ENCODE measurements at regions not wholly inside any gene's neighbourhood (a gene's known extent, or its start where the extent isn't known, plus 50 kb on each side); places are given as distances from the start of the nearest gene placed in this dataset.

- Histone ChIP-seq H3K36me3 (no peaks in the 10 kb centered on the region), H3K4me1 (replicated peaks) (no peaks in the 10 kb centered on the region), H3K4me3 (no peak overlapping the region), H3K27ac (no peak overlapping the region), H3K27me3 (replicated peaks; ENCODE audit: insufficient read depth) (no peaks in the 10 kb centered on the region), H3K9me3 (no peaks in the 10 kb centered on the region)
- no peak for TF ChIP-seq POLR2A (IDR thresholded peaks at IDR 0.05)
- no peak for TF ChIP-seq CTCF (IDR thresholded peaks at IDR 0.05)
- no peak for TF ChIP-seq POLR2AphosphoS5 (IDR thresholded peaks at IDR 0.05)
- intact Hi-C loops (cut with DNase I): no loop called here
- WGBS: 95% methylated on average over 1 of the region's 1 CpG
- DNase-seq (ENCODE audit: low spot score): no peak
These were observed 142.7 kb upstream of the RBMS3 start for GRCh38 chr3:29138171-29138570.

DNA sequence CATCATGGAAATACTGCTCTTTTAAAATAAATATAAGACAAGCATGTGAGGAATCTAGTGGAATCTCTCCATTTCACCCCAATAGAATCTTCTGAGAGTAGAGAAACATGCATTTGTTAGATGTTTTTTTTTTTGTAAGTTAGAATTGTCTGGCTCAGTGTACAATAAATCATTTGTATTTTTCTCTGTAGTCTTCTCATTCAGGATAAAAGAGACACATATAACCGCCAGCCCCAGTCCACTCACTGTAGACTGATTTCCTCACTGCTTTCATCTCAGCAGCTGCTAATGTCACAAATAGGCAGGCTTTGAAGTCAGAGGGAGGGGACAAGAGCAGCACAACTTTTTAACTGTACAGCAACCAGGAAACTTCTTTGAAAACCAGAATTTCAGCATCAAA lies 140.2 kb upstream of the RBMS3 start:
- Histone ChIP-seq H3K36me3 (no peaks in the 10 kb centered on the region), H3K4me3 (no peak overlapping the region), H3K27me3 (replicated peaks; ENCODE audit: insufficient read depth) (no peaks in the 10 kb centered on the region), H3K27ac (no peak overlapping the region), H3K9me3 (no peaks in the 10 kb centered on the region), H3K4me1 (replicated peaks) (no peaks in the 10 kb centered on the region)
- TF ChIP-seq POLR2AphosphoS5 (IDR thresholded peaks at IDR 0.05): no peak
- no peak for TF ChIP-seq POLR2A (IDR thresholded peaks at IDR 0.05)
- TF ChIP-seq CTCF (IDR thresholded peaks at IDR 0.05): no peak
- intact Hi-C loops (cut with DNase I): no loop called here
- no peak for DNase-seq (ENCODE audit: low spot score)
- 23% methylated on average over 1 of the region's 1 CpG for WGBS

DNA sequence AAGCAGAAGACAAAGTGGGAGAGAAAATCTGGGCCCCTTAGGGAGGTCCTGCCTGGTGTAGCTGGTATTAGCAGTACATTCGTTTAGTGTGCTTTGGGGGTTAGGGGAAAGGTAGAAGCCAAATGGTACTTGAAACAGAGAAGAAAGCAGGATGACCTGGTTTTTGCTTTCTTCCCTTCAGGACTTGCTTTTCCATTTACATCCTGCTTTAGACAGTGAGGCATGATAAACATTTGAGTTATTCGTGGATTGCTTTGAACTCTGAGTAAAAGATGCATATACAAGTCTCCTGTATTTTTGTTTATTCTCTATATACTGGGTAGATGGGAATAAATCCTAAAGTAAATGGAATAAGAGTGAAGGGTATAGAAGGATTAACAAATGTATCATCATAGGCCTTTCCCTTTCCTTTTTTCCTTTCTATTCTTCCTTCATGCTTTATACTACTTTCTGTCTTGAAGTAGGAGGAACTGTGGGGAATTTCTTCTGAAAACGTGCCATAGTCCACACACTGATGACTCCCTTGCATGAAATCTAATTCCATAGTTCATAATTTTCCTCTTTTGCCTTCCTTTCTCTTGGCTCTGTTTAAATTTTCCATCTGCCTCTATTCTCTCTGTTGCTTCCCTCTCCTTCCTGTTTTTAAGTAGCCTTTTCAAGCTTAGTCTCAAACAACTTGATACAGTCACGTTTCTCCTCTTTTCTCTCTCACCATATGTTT lies 139.5 kb upstream of the RBMS3 start:
- no peak for DNase-seq (ENCODE audit: low spot score)
- Histone ChIP-seq H3K9me3 (no peaks in the 10 kb centered on the region), H3K36me3 (no peaks in the 10 kb centered on the region), H3K4me3 (no peak overlapping the region), H3K27ac (no peak overlapping the region), H3K4me1 (replicated peaks) (no peaks in the 10 kb centered on the region), H3K27me3 (replicated peaks; ENCODE audit: insufficient read depth) (no peaks in the 10 kb centered on the region)
- WGBS: 43% methylated on average over 4 of the region's 4 CpGs
- intact Hi-C loops (cut with DNase I): no loop called here
- TF ChIP-seq POLR2A (IDR thresholded peaks at IDR 0.05): no peak
- no peak for TF ChIP-seq POLR2AphosphoS5 (IDR thresholded peaks at IDR 0.05)
- no peak for TF ChIP-seq CTCF (IDR thresholded peaks at IDR 0.05)

- no peak for DNase-seq (ENCODE audit: low spot score)
- Histone ChIP-seq H3K36me3 (no peaks in the 10 kb centered on the region), H3K4me1 (replicated peaks) (no peaks in the 10 kb centered on the region), H3K27me3 (replicated peaks; ENCODE audit: insufficient read depth) (no peaks in the 10 kb centered on the region), H3K27ac (no peak overlapping the region), H3K9me3 (no peaks in the 10 kb centered on the region), H3K4me3 (no peak overlapping the region)
- 96% methylated on average over 2 of the region's 2 CpGs for WGBS
- intact Hi-C loops (cut with DNase I): no loop called here
- TF ChIP-seq POLR2A (IDR thresholded peaks at IDR 0.05): no peak
- no peak for TF ChIP-seq POLR2AphosphoS5 (IDR thresholded peaks at IDR 0.05)
- no peak for TF ChIP-seq CTCF (IDR thresholded peaks at IDR 0.05)
These were observed 139.0 kb upstream of the RBMS3 start for GRCh38 chr3:29141918-29142275.

DNA sequence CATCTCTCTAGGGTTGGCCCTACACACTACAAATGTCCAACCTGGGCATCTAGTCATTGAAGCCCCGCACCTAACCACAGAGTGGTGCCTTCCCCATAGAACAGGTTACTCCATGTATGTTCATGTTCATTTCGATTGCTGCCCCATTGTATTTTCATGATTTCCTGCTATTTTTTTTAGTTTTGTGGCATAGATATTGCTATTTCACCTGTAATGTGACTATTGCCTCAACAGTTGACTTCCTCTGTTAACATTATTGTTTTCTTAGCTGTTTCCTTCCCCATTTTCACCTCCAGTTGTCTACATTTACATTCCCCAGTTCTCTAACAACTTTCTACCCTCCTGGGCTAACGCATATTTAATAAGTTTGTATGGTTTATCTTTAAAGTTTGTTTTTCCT lies 137.7 kb upstream of the RBMS3 start:
- H3K36me3 ChIP-seq: no peaks in the 10 kb centered on the region
- H3K4me3 ChIP-seq: no peak overlapping the region
- TF ChIP-seq POLR2AphosphoS5 (IDR thresholded peaks at IDR 0.05): no peak
- DNase-seq (ENCODE audit: low spot score): no peak
- H3K4me1 ChIP-seq (replicated peaks): no peaks in the 10 kb centered on the region
- no peaks in the 10 kb centered on the region for H3K27me3 ChIP-seq (replicated peaks; ENCODE audit: insufficient read depth)
- intact Hi-C loops (cut with DNase I): no loop called here
- H3K9me3 ChIP-seq: no peaks in the 10 kb centered on the region
- WGBS: 92% methylated on average over 3 of the region's 3 CpGs
- no peak overlapping the region for H3K27ac ChIP-seq
